ENCODE measurements at regions not wholly inside any gene's neighbourhood (a gene's known extent, or its start where the extent isn't known, plus 50 kb on each side); places are given as distances from the start of the nearest gene placed in this dataset.

DNA sequence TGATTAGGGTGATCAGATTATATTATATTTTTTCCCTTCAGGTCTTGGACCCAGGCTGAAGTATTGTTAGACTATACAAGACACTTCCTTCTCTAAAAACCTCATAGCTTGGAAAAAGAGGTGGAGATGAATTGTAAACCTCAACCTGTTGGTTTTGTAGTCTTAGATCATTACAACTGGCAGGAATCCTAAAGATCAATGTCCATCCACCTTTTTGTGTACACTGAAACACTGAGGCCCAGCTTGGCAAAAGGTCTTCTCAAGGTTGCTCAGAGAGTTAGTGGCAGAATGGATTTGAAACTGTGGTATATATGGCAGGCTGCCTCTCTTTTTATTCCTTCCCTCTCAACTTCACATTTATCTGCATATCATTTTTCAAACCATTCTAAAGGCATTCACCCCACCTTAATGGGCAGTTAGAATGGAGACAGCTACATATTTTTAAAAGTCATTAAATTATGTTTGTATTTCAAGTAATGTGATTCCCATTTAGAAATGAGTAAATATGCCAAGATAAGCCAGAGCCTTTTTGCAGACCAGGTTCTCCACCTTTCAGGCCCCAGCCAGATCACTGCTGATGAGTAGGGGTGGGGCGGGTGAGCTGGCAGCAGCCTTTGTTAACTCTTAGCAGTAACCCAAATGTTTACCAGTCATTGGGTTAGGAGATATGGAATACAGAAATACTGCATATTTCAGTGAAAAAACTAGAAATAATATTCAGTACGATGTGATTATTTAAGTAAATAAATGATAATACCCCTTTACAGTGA is 243.2 kb upstream of the F9 start:
- TF ChIP-seq, protein P1, sequence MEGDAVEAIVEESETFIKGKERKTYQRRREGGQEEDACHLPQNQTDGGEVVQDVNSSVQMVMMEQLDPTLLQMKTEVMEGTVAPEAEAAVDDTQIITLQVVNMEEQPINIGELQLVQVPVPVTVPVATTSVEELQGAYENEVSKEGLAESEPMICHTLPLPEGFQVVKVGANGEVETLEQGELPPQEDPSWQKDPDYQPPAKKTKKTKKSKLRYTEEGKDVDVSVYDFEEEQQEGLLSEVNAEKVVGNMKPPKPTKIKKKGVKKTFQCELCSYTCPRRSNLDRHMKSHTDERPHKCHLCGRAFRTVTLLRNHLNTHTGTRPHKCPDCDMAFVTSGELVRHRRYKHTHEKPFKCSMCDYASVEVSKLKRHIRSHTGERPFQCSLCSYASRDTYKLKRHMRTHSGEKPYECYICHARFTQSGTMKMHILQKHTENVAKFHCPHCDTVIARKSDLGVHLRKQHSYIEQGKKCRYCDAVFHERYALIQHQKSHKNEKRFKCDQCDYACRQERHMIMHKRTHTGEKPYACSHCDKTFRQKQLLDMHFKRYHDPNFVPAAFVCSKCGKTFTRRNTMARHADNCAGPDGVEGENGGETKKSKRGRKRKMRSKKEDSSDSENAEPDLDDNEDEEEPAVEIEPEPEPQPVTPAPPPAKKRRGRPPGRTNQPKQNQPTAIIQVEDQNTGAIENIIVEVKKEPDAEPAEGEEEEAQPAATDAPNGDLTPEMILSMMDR (IDR thresholded peaks at IDR 0.05 in 2 of 3, conservative IDR thresholded peaks at IDR 0.05 in 1 of 3; ENCODE audit: borderline replicate concordance in 1 of 3, insufficient read depth in 1 of 3, low read depth in 2 of 3, low read length in 2 of 3), result no peak
- TF ChIP-seq POLR2A (IDR thresholded peaks at IDR 0.05; ENCODE audit: borderline replicate concordance, extremely low read depth, insufficient read depth, insufficient read length) (no peak), POLR2AphosphoS5 (IDR thresholded peaks at IDR 0.05; ENCODE audit: low read depth, low read length) (no peak), SIN3A (IDR thresholded peaks at IDR 0.05; ENCODE audit: low read depth) (no peak), EZH2 (IDR thresholded peaks at IDR 0.05) (no peak), ZNF274 (IDR thresholded peaks at IDR 0.05; ENCODE audit: low read depth, low read length) (no peak), CEBPB (IDR thresholded peaks at IDR 0.05; ENCODE audit: low read depth) (no peak), SP1 (IDR thresholded peaks at IDR 0.05; ENCODE audit: low read depth) (no peak), EZH2phosphoT487 (IDR thresholded peaks at IDR 0.05; ENCODE audit: borderline replicate concordance) (no peak), TCF7L2 (IDR thresholded peaks at IDR 0.05; ENCODE audit: borderline replicate concordance, extremely low read depth, insufficient read depth, insufficient read length) (no peak)
- TF ChIP-seq, protein P2, sequence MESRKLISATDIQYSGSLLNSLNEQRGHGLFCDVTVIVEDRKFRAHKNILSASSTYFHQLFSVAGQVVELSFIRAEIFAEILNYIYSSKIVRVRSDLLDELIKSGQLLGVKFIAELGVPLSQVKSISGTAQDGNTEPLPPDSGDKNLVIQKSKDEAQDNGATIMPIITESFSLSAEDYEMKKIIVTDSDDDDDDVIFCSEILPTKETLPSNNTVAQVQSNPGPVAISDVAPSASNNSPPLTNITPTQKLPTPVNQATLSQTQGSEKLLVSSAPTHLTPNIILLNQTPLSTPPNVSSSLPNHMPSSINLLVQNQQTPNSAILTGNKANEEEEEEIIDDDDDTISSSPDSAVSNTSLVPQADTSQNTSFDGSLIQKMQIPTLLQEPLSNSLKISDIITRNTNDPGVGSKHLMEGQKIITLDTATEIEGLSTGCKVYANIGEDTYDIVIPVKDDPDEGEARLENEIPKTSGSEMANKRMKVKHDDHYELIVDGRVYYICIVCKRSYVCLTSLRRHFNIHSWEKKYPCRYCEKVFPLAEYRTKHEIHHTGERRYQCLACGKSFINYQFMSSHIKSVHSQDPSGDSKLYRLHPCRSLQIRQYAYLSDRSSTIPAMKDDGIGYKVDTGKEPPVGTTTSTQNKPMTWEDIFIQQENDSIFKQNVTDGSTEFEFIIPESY (IDR thresholded peaks at IDR 0.05; ENCODE audit: extremely low read depth, insufficient replicate concordance, low read length), result no peak

All from HCT116 (cell line).